GM19043 (cell line): ENCODE measurements at regions not wholly inside any gene's neighbourhood (a gene's known extent, or its start where the extent isn't known, plus 50 kb on each side); places are given as distances from the start of the nearest gene placed in this dataset.

Experiments used
- ATAC-seq: cut with Tn5 transposase; IDR thresholded peaks from one replicate; pipeline ENCODE4 v1.9.1; 2021; ENCODE audit warnings: low read depth; ENCODE audit not compliant: unreplicated experiment

DNA sequence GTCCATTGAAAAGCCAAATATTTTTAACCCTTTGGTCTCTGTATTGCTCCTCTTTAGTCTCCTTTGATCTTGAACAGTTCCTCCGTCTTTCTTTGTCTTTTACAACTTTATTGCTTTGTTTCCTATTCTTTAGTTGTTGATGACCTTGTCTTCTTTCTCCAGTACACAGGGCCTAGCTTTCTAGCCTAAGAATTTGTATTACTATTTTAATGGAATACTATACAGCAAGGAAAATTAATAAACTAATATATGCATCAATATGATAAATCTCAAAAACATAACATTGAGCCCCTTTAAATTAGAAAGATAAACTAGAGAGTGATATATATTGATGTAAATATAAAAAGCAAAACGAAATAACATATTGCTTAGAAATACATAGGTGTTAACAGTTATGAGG is 88.7 kb downstream of the NR1D2 start:
- no peak for ATAC-seq

DNA sequence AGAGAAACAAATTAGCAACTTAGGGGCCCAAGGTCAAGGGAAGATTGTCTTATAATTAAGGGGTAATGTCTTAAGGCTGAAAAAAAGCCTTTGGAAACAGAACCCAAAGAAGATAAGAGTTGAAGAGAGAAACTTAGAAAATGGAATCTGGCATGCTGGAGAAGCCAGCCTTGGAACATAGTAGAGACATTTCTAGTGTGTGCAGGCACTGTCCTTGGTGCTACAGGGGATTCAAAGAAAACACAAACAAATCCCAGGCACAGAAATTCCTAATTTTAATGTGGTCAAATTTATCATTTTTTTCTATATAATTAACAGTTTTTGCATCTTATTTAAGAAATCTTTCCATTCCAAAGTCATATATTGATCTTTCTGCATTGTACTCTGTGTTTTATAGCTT is 89.4 kb downstream of the NR1D2 start:
- ATAC-seq: no peak

DNA sequence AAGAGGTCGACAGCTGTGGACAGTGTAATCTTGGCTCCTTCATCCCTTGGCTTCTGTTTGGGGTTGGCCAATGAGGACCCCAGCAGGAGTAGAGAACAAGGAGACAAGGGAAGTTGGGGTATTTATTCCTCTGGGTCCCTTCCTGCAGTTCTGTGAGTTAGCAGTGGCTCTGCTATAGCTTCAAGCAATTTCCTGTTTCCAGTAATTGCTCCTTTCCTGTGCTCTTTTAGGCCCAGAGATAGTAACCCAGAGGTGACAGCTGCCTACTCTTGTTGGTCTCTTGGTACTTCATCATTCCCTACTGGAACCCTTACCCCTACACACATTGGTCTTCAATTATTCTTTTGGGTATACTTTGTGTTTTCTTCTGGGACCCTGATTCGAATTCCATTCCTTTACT is 92.9 kb downstream of the NR1D2 start:
- no peak for ATAC-seq

DNA sequence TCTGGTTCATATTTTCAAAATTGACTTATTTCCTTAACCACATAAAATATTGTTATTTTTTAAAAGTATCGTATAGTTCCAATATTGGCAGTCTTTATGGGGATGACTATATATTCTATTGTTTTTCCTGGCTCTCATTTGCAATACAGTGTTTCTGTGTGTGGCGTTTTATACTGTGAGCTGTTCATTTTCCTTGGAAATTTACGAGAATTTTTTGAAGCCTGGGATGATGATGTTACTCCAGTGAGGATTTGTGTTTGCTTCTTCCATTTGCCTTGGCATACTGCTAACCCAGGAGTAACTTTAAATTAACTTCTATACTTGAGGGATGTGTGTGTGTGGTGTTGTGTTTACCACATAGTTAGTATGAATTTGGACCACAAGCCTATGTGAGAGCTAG is 95.2 kb downstream of the NR1D2 start:
- no peak for ATAC-seq

DNA sequence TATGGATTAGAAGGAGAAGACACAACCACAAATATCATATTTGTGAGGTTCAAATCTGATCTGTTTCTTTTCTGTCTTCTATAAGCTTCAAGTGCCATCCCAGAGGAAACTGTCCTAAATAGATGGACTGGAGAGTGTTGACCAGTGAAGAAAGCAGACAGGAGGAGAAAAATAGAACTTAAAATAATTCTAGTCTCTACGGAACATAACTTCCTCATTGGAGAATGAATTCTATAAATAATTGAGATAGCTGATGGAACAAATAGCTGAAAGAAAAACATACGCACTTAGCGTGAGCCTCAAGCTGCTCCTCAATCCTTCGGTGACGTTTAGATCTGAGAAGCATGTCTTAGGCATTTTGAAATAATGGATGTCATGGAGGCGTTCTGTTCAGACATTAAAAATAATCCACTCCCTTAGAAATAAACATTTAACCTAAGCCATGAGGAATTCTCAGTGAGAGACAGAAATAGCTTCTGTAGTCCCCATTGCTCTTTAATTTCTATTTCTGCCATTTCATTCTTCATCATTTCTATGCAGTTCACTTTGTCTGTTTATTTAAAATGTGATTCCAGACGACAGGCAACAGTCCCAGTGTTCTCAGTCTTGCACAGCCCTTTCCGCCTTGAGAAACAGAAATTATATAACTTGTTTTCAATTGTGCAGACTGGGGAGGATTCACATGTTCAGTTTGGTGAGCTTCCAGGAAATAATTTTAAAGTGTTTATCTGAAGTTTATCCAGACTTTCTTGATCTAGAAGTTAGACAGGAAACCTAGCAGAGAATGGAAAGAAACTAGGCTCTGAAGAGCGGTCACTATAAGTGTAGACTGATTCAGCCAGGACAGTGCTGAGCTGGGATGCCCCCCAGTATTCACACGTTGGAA is 97.3 kb downstream of the NR1D2 start:
- ATAC-seq: no peak

DNA sequence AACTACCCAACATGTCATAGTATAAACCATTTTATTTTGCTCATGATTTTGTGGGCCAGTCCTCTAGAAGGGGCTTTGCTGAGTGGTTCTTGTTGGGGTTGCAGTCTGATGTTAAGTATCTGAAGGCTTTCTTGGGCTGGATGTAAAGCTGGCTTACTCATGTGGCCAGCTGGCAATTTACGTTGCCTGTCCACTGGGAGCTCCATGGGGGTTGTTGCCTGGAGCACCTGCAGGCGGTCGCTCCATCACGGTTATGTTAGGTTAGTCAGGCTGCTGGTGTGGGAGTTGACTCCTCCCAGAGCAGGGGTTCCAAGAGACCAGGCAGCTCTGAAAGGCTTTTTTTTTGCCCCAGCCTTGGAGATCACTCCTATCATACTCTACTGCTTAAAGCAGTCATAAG is 98.1 kb downstream of the NR1D2 start:
- no peak for ATAC-seq

DNA sequence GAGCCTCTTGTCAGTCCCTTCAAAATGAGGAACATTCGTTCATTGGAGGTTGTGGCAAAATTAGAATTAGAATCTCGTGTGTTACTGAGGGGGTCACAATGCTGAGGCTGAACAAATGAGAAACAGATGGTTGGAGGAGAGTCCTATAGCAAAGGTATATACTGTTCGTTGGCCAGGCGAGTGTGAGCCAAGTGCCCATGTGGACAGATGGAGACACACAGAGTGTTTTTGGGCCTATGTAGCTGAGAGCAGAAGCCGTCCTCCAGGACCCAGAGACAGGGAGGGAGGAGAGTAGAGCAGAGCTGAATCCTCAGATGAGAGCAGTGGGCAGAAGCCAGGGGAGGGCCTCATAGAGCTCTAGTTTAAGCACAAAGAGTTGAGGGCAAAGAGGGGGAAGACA is 98.9 kb downstream of the NR1D2 start:
- ATAC-seq: no peak

DNA sequence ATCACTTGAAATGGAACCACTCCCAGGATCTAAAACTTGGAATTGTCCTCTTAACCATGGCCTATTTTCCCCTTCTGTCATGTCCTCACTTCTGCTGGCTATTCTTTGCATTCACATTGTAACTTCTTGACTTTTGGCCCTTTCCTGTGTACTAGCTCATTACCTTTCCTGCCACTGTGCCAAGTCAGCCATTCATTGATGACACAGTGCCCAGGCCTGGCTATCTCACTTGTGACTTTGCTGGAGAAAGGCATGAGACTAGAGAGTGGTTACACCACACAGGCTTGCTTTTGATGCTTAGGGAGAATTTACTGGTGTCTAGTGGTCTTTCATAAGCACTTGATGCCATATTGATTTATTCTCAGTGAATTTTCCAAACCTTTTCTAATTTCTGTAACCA is 101.1 kb downstream of the NR1D2 start:
- no peak for ATAC-seq

DNA sequence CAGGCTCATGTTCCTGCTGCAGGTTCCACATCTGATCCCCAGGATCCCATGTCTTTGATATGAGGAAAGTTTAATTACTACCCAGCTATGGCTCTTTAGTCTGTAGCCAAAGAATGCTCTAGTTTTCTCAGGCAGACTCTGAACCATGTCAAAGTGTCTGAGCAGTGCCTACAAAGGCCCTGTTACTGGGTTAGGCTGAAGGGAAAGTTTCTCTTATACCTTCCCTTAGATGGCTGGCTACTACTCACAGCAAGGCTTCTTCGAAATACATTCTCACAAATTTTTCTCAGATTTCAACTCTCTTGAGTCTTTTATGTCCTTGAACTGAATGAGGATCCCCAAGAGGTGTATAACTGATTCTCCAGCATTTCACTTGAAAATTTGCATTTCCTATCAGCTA is 102.4 kb downstream of the NR1D2 start:
- peak; percentile 7 for ATAC-seq

DNA sequence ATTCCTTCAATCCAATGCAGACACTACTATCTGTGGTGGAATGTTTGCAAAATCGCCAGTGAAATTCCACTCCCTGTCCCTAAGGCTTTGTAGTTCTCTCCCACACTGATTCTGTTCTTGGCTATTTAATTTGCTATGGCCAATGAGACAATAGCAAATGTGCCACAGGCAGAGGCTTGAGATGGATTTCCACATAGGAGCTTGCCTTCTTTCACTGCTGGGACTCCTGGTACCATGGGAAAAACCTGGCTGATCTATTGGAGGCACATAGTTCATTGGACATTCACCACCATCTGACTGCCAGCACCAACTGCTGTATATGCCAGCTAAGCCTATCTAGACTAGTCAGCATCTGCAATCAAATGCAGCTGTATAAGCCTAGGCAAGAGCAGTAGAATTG is 103.8 kb downstream of the NR1D2 start:
- no peak for ATAC-seq

DNA sequence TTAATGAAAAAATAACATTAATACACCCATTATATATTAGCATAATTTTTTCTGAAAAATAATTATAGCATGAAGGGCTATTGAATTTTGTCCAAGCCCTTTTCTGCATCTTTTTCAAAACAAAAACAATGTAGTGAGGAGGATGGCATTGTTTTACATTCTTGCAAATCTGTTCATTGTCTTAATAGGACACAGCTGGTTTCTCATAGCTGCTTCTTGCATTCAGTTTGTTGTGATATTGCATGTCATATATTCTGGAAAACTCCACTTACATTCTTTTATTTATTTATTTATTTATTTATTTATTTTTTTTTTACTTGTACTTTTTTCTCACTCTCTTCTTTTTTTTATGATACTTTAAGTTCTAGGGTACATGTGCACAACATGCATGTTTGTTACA is 107.4 kb downstream of the NR1D2 start:
- no peak for ATAC-seq

DNA sequence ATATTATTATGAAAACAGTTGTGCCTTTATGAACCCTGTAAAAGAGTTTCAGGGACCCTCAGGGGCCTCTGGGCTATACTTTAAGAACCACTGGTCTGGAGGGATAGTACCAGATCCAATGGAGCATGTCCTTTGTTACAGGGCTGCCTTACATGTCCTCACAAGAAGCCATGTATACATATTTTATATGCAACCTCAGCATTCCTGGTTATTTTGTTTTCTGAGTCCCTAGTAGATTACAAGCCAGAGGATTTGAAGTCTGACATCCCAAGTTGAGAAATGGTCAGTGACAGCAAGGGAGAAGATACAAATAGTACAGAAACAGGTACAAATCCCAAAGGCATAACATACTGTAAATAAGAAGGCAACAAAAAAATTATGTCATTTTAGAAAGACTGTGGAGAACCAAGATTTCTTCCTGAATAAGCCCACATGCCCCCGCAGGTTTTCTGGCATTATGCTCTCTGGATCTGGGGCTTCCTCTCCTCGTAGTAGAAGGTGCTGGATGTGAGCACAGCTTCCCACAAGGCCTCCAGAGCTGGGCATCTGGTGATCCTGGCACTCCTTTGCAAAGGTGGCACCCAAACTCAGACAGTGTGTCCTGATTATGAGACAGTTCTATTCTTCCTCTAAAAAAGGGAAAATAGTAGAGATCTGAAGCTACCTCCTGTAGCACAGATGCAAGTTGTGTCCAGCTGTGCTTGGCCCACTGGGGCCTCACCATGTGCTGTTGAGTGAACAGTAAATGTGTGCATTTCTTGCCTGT is 114.0 kb downstream of the NR1D2 start:
- ATAC-seq: no peak

DNA sequence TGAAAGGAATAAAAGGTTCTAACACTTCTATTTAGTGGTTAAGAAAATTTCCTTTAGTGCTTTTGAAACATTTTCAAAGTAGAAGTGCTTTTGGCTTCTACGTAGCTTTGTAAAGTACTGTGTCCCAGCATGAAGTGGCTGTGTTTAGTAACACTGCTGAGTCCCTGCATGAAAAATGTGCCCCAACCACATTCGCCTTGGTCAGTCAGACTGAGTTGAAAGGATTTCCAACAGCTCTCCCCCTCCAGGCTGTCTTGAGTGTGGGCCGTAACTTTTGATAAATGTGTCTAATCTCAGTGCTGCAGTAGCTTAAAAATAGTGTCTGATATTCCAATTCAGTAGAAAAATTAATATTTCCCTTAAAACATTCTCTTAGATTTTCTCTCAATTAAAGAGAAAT is 115.0 kb downstream of the NR1D2 start:
- ATAC-seq: no peak

DNA sequence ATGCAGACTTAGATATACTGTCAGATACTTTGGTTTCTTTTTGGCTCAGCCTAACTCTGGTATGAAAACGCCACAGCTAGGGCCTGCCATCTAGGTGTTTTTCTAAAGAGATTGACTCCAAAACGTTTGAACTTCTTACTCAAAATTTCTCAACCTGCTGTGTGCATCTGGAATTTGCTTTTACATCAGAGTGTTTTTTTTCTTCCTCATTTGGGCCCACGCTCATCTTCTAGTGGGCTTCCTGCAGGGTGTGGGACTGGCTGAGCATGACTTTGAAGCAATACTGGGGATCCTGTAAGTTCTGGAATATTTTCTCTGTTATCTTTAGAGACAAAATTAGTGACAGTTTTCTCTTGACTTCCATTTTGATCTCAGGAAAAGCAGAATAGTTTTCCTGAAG is 117.8 kb downstream of the NR1D2 start:
- ATAC-seq: no peak
